ENCODE measurements at regions not wholly inside any gene's neighbourhood (a gene's known extent, or its start where the extent isn't known, plus 50 kb on each side); places are given as distances from the start of the nearest gene placed in this dataset.

- H3K4me3 ChIP-seq (ENCODE audit: low read depth, low read length) = no peak overlapping the region
- no peak for TF ChIP-seq CTCF (IDR thresholded peaks at IDR 0.05; ENCODE audit: low read depth, low read length, missing control alignments)
- DNase-seq (ENCODE audit: low read depth) = no peak
- in situ Hi-C loops (cut with HindIII; ENCODE audit: low sequenced_read_pairs) = no loop called here
These were observed 132.3 kb upstream of the JARID2 start for GRCh38 chr6:15113587-15113986.

- TF ChIP-seq CTCF (IDR thresholded peaks at IDR 0.05; ENCODE audit: low read depth, low read length, missing control alignments) = no peak
- H3K4me3 ChIP-seq (ENCODE audit: low read depth, low read length) = no peak overlapping the region
- in situ Hi-C loops (cut with HindIII; ENCODE audit: low sequenced_read_pairs) = no loop called here
- no peak for DNase-seq (ENCODE audit: low read depth)
These were observed 131.8 kb upstream of the JARID2 start for GRCh38 chr6:15114061-15114460.

GRCh38 chr6:15116889-15117288 lies 129.0 kb upstream of the JARID2 start:
- H3K4me3 ChIP-seq (ENCODE audit: low read depth, low read length) = no peak overlapping the region
- TF ChIP-seq CTCF (IDR thresholded peaks at IDR 0.05; ENCODE audit: low read depth, low read length, missing control alignments) = no peak
- no peak for DNase-seq (ENCODE audit: low read depth)
- in situ Hi-C loops (cut with HindIII; ENCODE audit: low sequenced_read_pairs) = no loop called here

- in situ Hi-C loops (cut with HindIII; ENCODE audit: low sequenced_read_pairs) = no loop called here
- TF ChIP-seq CTCF (IDR thresholded peaks at IDR 0.05; ENCODE audit: low read depth, low read length, missing control alignments) = no peak
- H3K4me3 ChIP-seq (ENCODE audit: low read depth, low read length) = no peak overlapping the region
- no peak for DNase-seq (ENCODE audit: low read depth)
These were observed 124.4 kb upstream of the JARID2 start for GRCh38 chr6:15121443-15121842.

- DNase-seq (ENCODE audit: low read depth) = no peak
- TF ChIP-seq CTCF (IDR thresholded peaks at IDR 0.05; ENCODE audit: low read depth, low read length, missing control alignments) = no peak
- in situ Hi-C loops (cut with HindIII; ENCODE audit: low sequenced_read_pairs) = no loop called here
- no peak overlapping the region for H3K4me3 ChIP-seq (ENCODE audit: low read depth, low read length)
These were observed 123.8 kb upstream of the JARID2 start for GRCh38 chr6:15121977-15122550.

GRCh38 chr6:15129887-15130286 lies 116.0 kb upstream of the JARID2 start:
- H3K4me3 ChIP-seq (ENCODE audit: low read depth, low read length) = no peak overlapping the region
- no peak for TF ChIP-seq CTCF (IDR thresholded peaks at IDR 0.05; ENCODE audit: low read depth, low read length, missing control alignments)
- in situ Hi-C loops (cut with HindIII; ENCODE audit: low sequenced_read_pairs) = no loop called here
- no peak for DNase-seq (ENCODE audit: low read depth)

- in situ Hi-C loops (cut with HindIII; ENCODE audit: low sequenced_read_pairs) = no loop called here
- no peak for TF ChIP-seq CTCF (IDR thresholded peaks at IDR 0.05; ENCODE audit: low read depth, low read length, missing control alignments)
- no peak for DNase-seq (ENCODE audit: low read depth)
- no peak overlapping the region for H3K4me3 ChIP-seq (ENCODE audit: low read depth, low read length)
These were observed 114.6 kb upstream of the JARID2 start for GRCh38 chr6:15131234-15131633.

Measured in astrocyte of the cerebellum (primary cell).